Tibial artery (tissue), 4 donors: ENCODE measurements at regions not wholly inside any gene's neighbourhood (a gene's known extent, or its start where the extent isn't known, plus 50 kb on each side); places are given as distances from the start of the nearest gene placed in this dataset.

Experiments used
- DNase-seq, 2 donors: peaks; one replicate each; pipeline ENCODE4 v3.0.0-alpha.2; 2019
- H3K27ac ChIP-seq, 2 donors: fragments of 200-600 bp; sonication (generic) in 1 of 2; 1 replicate in 1 of 2; 2 replicates in 1 of 2; pipeline ENCODE4 v1.5.1; 2018 to 2019; ENCODE audit warnings: mild to moderate bottlenecking in 1 of 2
- H3K27me3 ChIP-seq, 2 donors: fragments of 200-600 bp; sonication (generic) in 1 of 2; one replicate each; pipeline versions ENCODE4 v1.5.1 to v1.6.0; 2016 to 2019
- H3K36me3 ChIP-seq, 3 donors: fragments of 200-600 bp; sonication (generic) in 2 of 3; one replicate each; pipeline ENCODE4 v1.5.1; 2016 to 2019; ENCODE audit warnings: mild to moderate bottlenecking in 2 of 3
- H3K4me1 ChIP-seq, 4 donors: fragments of 200-600 bp; sonication (generic) in 2 of 4; 1 replicate in 3 of 4; 2 replicates in 1 of 4; pipeline ENCODE4 v1.5.1; 2016 to 2019
- H3K4me3 ChIP-seq, 2 donors: fragments of 200-600 bp; sonication (generic) in 1 of 2; 1 replicate in 1 of 2; 2 replicates in 1 of 2; pipeline ENCODE4 v1.5.1; 2018 to 2019; ENCODE audit warnings: mild to moderate bottlenecking in 2 of 2
- H3K9me3 ChIP-seq, 3 donors: fragments of 200-600 bp; sonication (generic) in 1 of 3; one replicate each; pipeline ENCODE4 v1.5.1; 2016 to 2019
- CTCF ChIP-seq, 2 experiments: fragments of 200-600 bp in 1 of 2; fragments of 450-650 bp in 1 of 2; IDR thresholded peaks; one replicate each; pipeline ENCODE4 v1.5.1; 2017 to 2019; ENCODE audit warnings: antibody characterized with exemption in 2 of 2, mild to moderate bottlenecking in 1 of 2, moderate library complexity in 1 of 2
- intact Hi-C: fragments of 100-400 bp; cut with DNase I; formaldehyde crosslinking; loops from one replicate; pipeline ENCODE4 v1.15.0; 2023; ENCODE audit warnings: low total_unique reads

GRCh38 chr11:8805296-8805695 is 105.7 kb upstream of the AKIP1 start:
- intact Hi-C loops = no loop called here
- H3K27ac ChIP-seq = peak overlapping the region; percentile 87 to 91

GRCh38 chr11:8806974-8807373 is 104.0 kb upstream of the AKIP1 start:
- intact Hi-C loops = no loop called here
- DNase-seq = no peak
- TF ChIP-seq CTCF (IDR thresholded peaks at IDR 0.05) = no peak
- peak overlapping the region; percentile 87 to 91 for H3K27ac ChIP-seq
- no peaks in the 10 kb centered on the region for H3K9me3 ChIP-seq
- no peaks in the 10 kb centered on the region for H3K27me3 ChIP-seq
- H3K36me3 ChIP-seq = peaks cover 0 to 4% (median 0%) of the 10 kb centered on the region in 3 donors
- H3K4me3 ChIP-seq = peak overlapping the region; percentile 66 to 71
- peaks cover 0 to 73% (median 54%) of the 10 kb centered on the region in 4 donors for H3K4me1 ChIP-seq

More at GRCh38 chr11:8805296-8805695, 105.7 kb upstream of the AKIP1 start:
- H3K27me3 ChIP-seq = no peaks in the 10 kb centered on the region
- H3K9me3 ChIP-seq = no peaks in the 10 kb centered on the region
- DNase-seq = no peak
- H3K36me3 ChIP-seq = peaks cover 0 to 13% (median 0%) of the 10 kb centered on the region in 3 donors
- peaks cover 0 to 70% (median 50%) of the 10 kb centered on the region in 4 donors for H3K4me1 ChIP-seq
- TF ChIP-seq CTCF (IDR thresholded peaks at IDR 0.05) = no peak
- H3K4me3 ChIP-seq = no peak overlapping the region

- H3K4me1 ChIP-seq = peaks cover 0 to 75% (median 58%) of the 10 kb centered on the region in 4 donors
- H3K36me3 ChIP-seq = peaks cover 0 to 4% (median 0%) of the 10 kb centered on the region in 3 donors
- H3K27me3 ChIP-seq = no peaks in the 10 kb centered on the region
- H3K4me3 ChIP-seq = peak overlapping the region; percentile 66 to 71
- intact Hi-C loops = no loop called here
- no peaks in the 10 kb centered on the region for H3K9me3 ChIP-seq
- H3K27ac ChIP-seq = peak overlapping the region; percentile 87 to 91
- no peak for TF ChIP-seq CTCF (IDR thresholded peaks at IDR 0.05)
- DNase-seq = peak in 1 of 2 donors; percentile 61
Observed at GRCh38 chr11:8807544-8808225, 103.3 kb upstream of the AKIP1 start.

GRCh38 chr11:8808226-8808585 is 102.8 kb upstream of the AKIP1 start:
- no peaks in the 10 kb centered on the region for H3K27me3 ChIP-seq
- intact Hi-C loops = no loop called here
- peak overlapping the region; percentile 87 to 91 for H3K27ac ChIP-seq
- no peak for DNase-seq
- TF ChIP-seq CTCF (IDR thresholded peaks at IDR 0.05) = no peak
- H3K4me1 ChIP-seq = peaks cover 0 to 75% (median 59%) of the 10 kb centered on the region in 4 donors
- peak overlapping the region; percentile 66 to 71 for H3K4me3 ChIP-seq
- H3K9me3 ChIP-seq = no peaks in the 10 kb centered on the region
- H3K36me3 ChIP-seq = peaks cover 0 to 4% (median 0%) of the 10 kb centered on the region in 3 donors

GRCh38 chr11:8809241-8809938 is 101.6 kb upstream of the AKIP1 start:
- Histone ChIP-seq H3K4me1 (peaks cover 0 to 81% (median 64%) of the 10 kb centered on the region in 4 donors), H3K27ac (peak overlapping the region; percentile 87 to 91), H3K4me3 (peak overlapping the region; percentile 66 to 71), H3K27me3 (no peaks in the 10 kb centered on the region), H3K36me3 (no peaks in the 10 kb centered on the region), H3K9me3 (no peaks in the 10 kb centered on the region)
- DNase-seq = no peak
- intact Hi-C loops = no loop called here
- TF ChIP-seq CTCF (IDR thresholded peaks at IDR 0.05) = no peak
